Spleen (tissue), 7 donors: ENCODE measurements at regions not wholly inside any gene's neighbourhood (a gene's known extent, or its start where the extent isn't known, plus 50 kb on each side); places are given as distances from the start of the nearest gene placed in this dataset.

Experiments
- CTCF ChIP-seq, 11 experiments: fragments of 200-600 bp in 7 of 11; fragments of 450-650 bp in 4 of 11; sonication (generic) in 4 of 11; IDR thresholded peaks in 8 of 11; conservative IDR thresholded peaks in 3 of 11; 1 replicate in 7 of 11; 2 replicates in 4 of 11; pipeline versions ENCODE4 v1.4.0 to v1.8.0; 2016 to 2021; ENCODE audit warnings: antibody characterized with exemption in 11 of 11, inconsistent platforms in 4 of 11, mild to moderate bottlenecking in 1 of 11
- POLR2AphosphoS5 ChIP-seq, 3 donors: sonication (generic); formaldehyde crosslinking; IDR thresholded peaks; one replicate each; pipeline ENCODE4 v1.5.1; 2017; ENCODE audit warnings: antibody characterized with exemption in 3 of 3
- donor health status: DM: no; HTN: no; CAD: no; lungs with moderate emphysema.
- donor health status: DM: no; HTN: no; CAD: no.
- donor health status: DM: no; HTN: no; CAD: no.

- TF ChIP-seq CTCF (IDR thresholded peaks at IDR 0.05 in 8 of 11, conservative IDR thresholded peaks at IDR 0.05 in 3 of 11) (no peak), POLR2AphosphoS5 (IDR thresholded peaks at IDR 0.05) (no peak)
These were observed 115.7 kb upstream of the TJP1 start for GRCh38 chr15:29937956-29938355.
